ENCODE measurements at regions not wholly inside any gene's neighbourhood (a gene's known extent, or its start where the extent isn't known, plus 50 kb on each side); places are given as distances from the start of the nearest gene placed in this dataset.

DNA sequence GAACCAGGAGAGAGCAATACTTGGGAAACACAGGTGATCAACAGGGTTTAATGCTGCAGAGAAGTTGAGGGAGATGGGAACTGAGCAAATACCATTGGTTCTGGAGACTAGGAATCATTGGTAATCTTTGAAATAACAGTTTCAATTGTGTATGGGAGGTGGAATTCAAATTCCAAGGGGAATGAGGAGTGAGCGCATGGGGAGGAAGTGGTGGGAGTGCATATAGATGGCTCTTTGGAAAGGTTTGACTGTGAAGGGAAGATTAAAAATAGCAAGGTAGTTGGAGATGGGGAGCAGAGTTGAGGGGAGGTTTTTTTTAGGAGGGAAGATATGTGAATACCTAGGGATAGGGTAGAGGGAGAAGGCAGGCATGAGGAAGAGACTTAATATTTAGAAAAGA lies 51.1 kb upstream of the ROPN1 start:
- Histone ChIP-seq H3K9me2 (replicated peaks; ENCODE audit: insufficient read depth, low read length) (no peaks in the 10 kb centered on the region), H4K20me1 (ENCODE audit: low read depth, low read length) (no peaks in the 10 kb centered on the region), H3K36me3 (ENCODE audit: low read length) (no peaks in the 10 kb centered on the region), H3F3A (ENCODE audit: insufficient read depth) (no peaks in the 10 kb centered on the region), H3K27ac (ENCODE audit: low read depth, low read length) (no peak overlapping the region), H2AFZ (ENCODE audit: low read depth, low read length, severe bottlenecking) (no peak overlapping the region), H3K9ac (ENCODE audit: low read length) (no peak overlapping the region), H3K79me2 (ENCODE audit: insufficient read depth, low read length) (no peaks in the 10 kb centered on the region), H3K9me3 (ENCODE audit: insufficient read depth, low read length) (no peaks in the 10 kb centered on the region), H3K4me2 (ENCODE audit: low read depth, low read length, poor library complexity, severe bottlenecking) (no peak overlapping the region), H3K27me3 (ENCODE audit: low read length) (0 out of 2 replicates have a peak, but pooled peaks cover 6% of the 10 kb centered on the region), H3K4me3 (ENCODE audit: insufficient read depth, low read length, poor library complexity, severe bottlenecking) (no peak overlapping the region)
- TF ChIP-seq EZH2phosphoT487 (conservative IDR thresholded peaks at IDR 0.05; ENCODE audit: low read length) (no peak), CTCF (IDR thresholded peaks at IDR 0.05; ENCODE audit: insufficient read depth, low read length, poor library complexity, severe bottlenecking) (no peak)

DNA sequence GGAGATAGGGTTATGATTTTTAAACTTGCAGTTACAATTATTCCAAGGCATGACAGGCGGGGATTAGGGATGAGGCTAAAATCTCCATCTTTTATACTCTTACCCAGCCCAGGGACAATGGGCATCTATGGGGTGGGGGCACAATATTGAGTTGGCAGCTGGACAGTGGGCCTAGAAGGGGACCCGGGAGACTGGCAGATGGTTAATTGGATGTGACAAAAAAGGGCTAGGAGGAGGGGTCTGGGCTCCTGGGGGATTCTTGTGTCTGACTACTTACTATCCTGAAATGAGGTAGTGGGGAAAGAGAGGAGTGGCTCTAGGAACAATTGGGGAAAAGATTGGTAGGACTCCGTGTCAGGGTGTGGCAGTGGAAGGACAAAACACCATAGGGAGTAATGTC lies 53.0 kb upstream of the ROPN1 start:
- Histone ChIP-seq H3K36me3 (ENCODE audit: low read length) (no peaks in the 10 kb centered on the region), H3K27me3 (ENCODE audit: low read length) (0 out of 2 replicates have a peak, but pooled peaks cover 6% of the 10 kb centered on the region), H3K27ac (ENCODE audit: low read depth, low read length) (no peak overlapping the region), H3K4me3 (ENCODE audit: insufficient read depth, low read length, poor library complexity, severe bottlenecking) (no peak overlapping the region), H3K9me3 (ENCODE audit: insufficient read depth, low read length) (no peaks in the 10 kb centered on the region), H3K4me2 (ENCODE audit: low read depth, low read length, poor library complexity, severe bottlenecking) (no peak overlapping the region), H3K9me2 (replicated peaks; ENCODE audit: insufficient read depth, low read length) (no peaks in the 10 kb centered on the region), H3K79me2 (ENCODE audit: insufficient read depth, low read length) (no peaks in the 10 kb centered on the region), H3K9ac (ENCODE audit: low read length) (no peak overlapping the region), H3F3A (ENCODE audit: insufficient read depth) (no peaks in the 10 kb centered on the region), H4K20me1 (ENCODE audit: low read depth, low read length) (no peaks in the 10 kb centered on the region), H2AFZ (ENCODE audit: low read depth, low read length, severe bottlenecking) (no peak overlapping the region)
- no peak for TF ChIP-seq CTCF (IDR thresholded peaks at IDR 0.05; ENCODE audit: insufficient read depth, low read length, poor library complexity, severe bottlenecking)
- TF ChIP-seq EZH2phosphoT487 (conservative IDR thresholded peaks at IDR 0.05; ENCODE audit: low read length) = no peak

DNA sequence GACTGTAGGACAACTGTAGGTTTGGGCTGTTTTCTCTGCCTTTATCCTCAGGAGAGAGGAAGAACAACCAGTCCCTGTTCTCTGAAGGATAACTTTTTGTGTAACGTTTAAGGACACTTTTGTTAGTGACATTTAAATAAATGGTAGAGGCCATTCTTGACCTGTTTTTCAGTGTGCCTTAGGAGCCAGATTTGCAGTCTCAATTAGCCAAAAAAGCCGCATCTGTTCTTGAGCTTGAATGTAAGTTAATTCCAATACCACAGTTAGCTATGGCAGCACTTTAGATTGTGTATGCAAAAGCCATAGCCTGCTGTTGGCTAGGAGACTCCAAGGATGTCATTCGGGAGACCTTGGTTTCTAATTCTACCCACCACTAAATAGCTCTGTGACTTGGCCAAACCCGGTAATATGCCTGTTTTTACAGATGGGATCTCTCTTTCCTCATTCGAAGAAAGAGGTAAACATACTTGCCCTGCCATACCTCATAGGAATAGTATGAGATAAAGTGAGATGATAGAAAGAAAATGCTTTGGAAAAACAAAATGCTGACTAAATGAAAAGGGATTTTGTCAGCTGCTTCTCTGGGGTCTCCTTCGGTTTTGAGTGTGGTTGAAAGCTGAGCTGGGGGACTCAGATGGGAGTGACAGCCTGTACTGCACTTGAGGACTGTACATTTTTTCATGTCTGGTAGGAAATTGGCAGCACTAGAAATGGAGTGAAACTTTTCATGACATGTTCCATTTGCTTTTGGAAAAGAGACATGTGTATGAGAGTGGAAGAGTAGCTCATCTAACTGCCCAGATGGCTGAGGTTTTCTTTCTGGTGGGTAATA lies 57.3 kb upstream of the ROPN1 start:
- Histone ChIP-seq H3K4me2 (ENCODE audit: low read depth, low read length, poor library complexity, severe bottlenecking) (no peak overlapping the region), H3K9ac (ENCODE audit: low read length) (no peak overlapping the region), H3K9me3 (ENCODE audit: insufficient read depth, low read length) (no peaks in the 10 kb centered on the region), H3K4me3 (ENCODE audit: insufficient read depth, low read length, poor library complexity, severe bottlenecking) (no peak overlapping the region), H3K79me2 (ENCODE audit: insufficient read depth, low read length) (no peaks in the 10 kb centered on the region), H4K20me1 (ENCODE audit: low read depth, low read length) (no peaks in the 10 kb centered on the region), H3K9me2 (replicated peaks; ENCODE audit: insufficient read depth, low read length) (no peaks in the 10 kb centered on the region), H3K36me3 (ENCODE audit: low read length) (no peaks in the 10 kb centered on the region), H3K27ac (ENCODE audit: low read depth, low read length) (no peak overlapping the region), H3F3A (ENCODE audit: insufficient read depth) (no peaks in the 10 kb centered on the region), H2AFZ (ENCODE audit: low read depth, low read length, severe bottlenecking) (no peak overlapping the region), H3K27me3 (ENCODE audit: low read length) (0 out of 2 replicates have a peak, but pooled peaks cover 6% of the 10 kb centered on the region)
- TF ChIP-seq EZH2phosphoT487 (conservative IDR thresholded peaks at IDR 0.05; ENCODE audit: low read length) (no peak), CTCF (IDR thresholded peaks at IDR 0.05; ENCODE audit: insufficient read depth, low read length, poor library complexity, severe bottlenecking) (no peak)

Measured in SU-DHL-6 (cell line).